ENCODE measurements at regions not wholly inside any gene's neighbourhood (a gene's known extent, or its start where the extent isn't known, plus 50 kb on each side); places are given as distances from the start of the nearest gene placed in this dataset.
A peak's percentile ranks its signal among the peaks of the same experiment; 100 is the strongest.

DNA sequence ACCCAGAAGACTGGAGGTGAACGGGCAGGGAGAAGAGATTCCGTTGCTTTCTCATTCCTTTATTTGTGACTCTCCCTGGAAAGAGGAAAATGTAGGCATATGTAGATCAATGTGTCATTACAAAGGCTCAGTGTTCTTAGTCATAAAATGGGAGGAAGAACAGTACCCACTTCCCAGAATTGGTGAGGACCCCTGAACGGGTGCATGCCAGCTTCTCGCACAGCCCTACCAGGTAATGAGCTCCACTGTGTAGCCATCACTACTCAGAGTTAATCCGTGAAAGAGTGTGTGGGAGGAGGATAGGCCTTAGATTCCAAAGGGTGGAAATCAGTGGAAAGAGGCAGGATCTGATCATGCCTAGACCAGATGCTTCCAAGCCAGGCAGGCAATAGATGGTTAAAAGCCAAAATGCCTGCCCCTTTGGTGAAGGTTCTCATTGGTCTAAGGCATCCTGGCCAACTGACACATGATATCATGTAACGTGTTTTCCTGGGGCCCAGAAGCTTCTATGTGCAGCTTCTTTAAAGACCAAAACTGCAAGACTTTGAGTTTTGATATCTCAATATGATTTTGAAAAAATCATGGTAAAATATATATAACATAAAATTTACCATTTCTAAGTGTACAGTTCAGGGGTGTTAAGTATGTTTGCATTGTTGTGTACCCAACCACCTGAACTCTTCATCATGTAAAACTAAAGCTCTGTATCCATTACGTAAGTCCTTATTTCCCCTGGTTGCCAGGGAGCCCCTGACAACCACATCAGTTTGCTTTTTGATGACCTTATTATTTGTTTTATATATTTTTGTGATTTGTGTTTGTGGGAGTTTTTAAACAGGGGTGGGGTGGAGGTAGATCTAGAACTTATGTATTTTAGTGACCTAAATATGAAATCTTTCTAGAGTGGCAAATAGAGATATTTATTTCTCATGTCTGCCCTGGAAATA is 402.2 kb upstream of the CFAP20DC start:
- FAIRE-seq (no peak), DNase-seq (ENCODE audit: low spot score) (no peak)

DNA sequence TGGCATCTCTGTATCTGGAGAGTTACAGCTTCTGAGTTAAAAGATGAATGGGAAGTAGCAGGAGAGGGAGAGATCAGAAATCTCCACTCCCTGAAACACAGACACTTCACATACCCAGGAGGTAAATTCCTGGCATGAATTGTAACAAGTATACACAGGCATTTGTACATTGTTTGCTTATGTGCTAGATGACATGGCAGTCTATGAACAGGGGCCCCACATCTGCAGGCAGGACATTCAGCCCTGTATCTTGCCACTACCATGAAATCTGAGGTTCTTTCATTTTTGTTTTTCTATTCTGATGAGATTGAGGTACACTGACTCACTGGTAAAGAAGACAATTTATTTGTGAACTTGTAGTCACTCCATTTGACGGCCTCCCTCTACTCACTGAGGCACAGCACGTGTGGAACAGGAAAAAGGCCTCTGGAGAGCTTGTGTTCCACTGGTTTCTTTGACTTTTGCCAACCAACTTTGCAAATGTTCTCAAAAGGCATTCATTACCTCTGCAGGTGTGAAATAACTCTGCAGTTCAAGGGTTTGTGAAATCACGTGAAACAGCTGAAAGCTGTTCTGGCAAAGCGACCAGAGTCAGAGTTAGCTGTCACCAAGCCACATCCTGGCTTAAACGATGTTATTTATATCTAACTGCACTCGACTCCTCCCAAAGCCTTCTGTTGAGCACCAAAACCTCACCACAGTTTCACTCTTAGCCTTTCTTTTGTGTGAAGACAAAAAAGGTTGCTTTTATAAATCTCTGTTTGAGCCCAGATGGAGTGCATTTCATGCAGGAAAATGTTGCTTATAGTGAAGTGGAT is 401.3 kb upstream of the CFAP20DC start:
- FAIRE-seq (no peak), DNase-seq (ENCODE audit: low spot score) (peak; percentile 34)

- no peak for DNase-seq (ENCODE audit: low spot score)
- FAIRE-seq: no peak
These were observed 400.6 kb upstream of the CFAP20DC start for GRCh38 chr3:59450437-59450836.

DNA sequence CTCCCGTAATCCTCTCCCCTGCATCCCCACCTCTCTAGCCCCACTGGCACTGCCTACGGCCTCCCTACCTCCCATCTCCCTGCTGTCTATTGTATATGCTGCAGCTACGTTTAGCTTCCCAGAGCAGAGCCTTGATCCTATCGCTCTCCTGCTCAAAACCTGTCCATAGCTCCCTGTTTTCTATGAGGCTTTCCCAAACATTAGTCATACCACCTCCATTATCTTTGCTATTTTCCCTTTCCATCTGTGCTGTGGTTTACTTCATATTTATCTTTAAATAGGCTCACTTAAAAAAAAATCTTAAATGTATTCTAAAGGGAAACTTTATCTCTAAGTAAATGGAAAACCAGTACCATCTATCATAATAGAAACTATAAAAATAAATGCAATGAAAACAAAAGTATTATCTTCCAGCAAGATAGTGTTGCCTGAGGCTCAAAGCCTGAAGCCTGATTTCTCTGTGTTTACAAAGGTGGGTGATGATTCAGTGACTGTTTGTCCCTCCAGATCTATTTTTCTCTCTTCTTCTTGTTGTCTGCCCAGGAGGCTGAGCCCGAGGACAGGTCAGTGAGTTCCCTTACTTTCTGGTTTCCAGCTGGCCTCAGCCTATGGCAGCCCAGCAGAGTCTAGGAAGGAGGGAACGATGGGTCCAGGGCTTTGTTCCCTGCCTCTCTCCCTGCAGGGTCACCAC is 397.1 kb upstream of the CFAP20DC start:
- FAIRE-seq (no peak), DNase-seq (ENCODE audit: low spot score) (no peak)

DNA sequence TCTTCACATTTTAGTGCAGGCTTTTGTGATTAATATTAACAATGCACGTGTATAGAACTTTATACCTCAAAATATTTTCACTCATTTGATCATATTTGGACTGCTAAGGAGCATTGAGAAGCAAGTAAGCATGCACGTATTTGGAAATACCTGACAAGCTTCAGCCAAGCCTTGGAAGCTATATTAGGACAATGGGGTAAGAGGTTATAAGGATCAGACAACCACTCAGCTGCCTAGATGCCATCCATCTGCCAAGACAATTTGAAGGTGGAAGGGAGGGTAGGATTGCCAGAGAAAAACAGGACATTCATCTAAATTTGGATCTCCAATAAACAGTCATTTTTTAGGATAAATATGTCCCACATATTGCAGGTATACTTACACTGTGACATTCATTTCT is 394.9 kb upstream of the CFAP20DC start:
- DNase-seq (ENCODE audit: low spot score) (no peak), FAIRE-seq (no peak)

DNA sequence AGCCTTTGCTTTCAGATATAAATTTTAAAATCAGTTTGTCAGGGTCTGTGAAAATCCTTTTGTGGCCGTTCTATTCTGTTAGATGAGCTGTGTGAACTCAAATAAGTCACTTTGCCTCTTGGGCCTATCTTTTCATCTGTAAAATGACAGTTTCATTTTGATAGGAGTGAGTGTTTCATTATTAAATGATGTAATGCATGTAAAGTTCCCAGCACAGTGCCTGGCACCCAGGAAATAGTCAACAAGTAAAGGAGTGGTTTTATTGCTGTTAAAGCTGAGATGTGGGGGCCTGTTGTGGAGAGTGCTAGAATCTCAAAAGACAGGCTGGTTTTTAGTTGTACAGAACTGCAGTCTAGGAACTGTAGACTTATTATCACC is 394.5 kb upstream of the CFAP20DC start:
- FAIRE-seq: no peak
- no peak for DNase-seq (ENCODE audit: low spot score)

- no peak for FAIRE-seq
- DNase-seq (ENCODE audit: low spot score): no peak
These were observed 393.9 kb upstream of the CFAP20DC start for GRCh38 chr3:59443618-59444293.

GRCh38 chr3:59442046-59442445 is 392.2 kb upstream of the CFAP20DC start:
- DNase-seq (ENCODE audit: low spot score) (no peak), FAIRE-seq (no peak)

GRCh38 chr3:59440285-59441028 is 390.6 kb upstream of the CFAP20DC start:
- DNase-seq (ENCODE audit: low spot score) (no peak), FAIRE-seq (no peak)

GRCh38 chr3:59438492-59438891 is 388.7 kb upstream of the CFAP20DC start:
- no peak for DNase-seq (ENCODE audit: low spot score)
- no peak for FAIRE-seq

- DNase-seq (ENCODE audit: low spot score): no peak
These were observed 386.5 kb upstream of the CFAP20DC start for GRCh38 chr3:59436164-59436958.

GRCh38 chr3:59433546-59433945 is 383.7 kb upstream of the CFAP20DC start:
- FAIRE-seq: no peak
- no peak for DNase-seq (ENCODE audit: low spot score)

More at GRCh38 chr3:59436164-59436958, 386.5 kb upstream of the CFAP20DC start:
- no peak for FAIRE-seq

DNA sequence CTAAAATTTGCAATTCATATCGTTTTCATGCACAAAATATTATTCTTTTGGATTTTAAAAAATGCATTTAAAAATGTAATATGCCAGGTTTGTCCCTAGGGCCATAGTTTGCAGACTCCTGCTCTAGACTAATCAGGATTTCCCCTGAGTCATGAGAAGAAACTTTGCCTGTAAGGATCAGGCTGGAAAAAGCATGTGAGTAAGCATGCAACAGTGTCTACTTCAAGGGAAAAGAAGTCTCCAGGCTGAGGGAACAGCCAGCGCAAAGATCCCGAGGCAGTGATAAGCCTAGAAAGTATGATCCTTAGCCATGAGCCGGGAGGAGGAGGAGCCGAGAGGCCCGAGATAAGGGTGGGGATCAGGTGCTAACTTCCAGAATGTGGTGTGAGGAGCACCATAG is 382.8 kb upstream of the CFAP20DC start:
- DNase-seq (ENCODE audit: low spot score): no peak

DNA sequence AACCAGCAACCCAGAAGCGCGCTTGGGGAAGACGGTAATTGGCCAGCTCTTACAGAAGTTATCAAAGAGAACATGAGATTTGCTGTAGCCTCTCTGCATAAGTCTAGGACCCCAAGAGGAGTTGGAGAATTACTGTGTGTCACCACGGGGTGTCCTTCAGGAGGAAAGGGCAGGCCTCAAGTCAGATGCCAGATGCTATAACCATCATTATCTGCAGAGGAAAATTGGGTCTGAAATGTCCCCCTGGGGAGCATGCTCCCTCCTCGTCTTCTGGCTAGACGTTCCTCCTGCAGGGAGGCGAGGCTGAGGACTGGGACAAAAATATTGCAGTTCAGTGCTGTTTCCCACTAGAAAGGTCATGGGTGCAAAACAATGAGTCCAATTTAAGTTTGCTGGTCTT is 380.5 kb upstream of the CFAP20DC start:
- DNase-seq (ENCODE audit: low spot score) (no peak), FAIRE-seq (no peak)

More for the DNA sequence above, 382.8 kb upstream of the CFAP20DC start:
- FAIRE-seq: no peak

GRCh38 chr3:59429198-59429597 is 379.4 kb upstream of the CFAP20DC start:
- no peak for FAIRE-seq

DNA sequence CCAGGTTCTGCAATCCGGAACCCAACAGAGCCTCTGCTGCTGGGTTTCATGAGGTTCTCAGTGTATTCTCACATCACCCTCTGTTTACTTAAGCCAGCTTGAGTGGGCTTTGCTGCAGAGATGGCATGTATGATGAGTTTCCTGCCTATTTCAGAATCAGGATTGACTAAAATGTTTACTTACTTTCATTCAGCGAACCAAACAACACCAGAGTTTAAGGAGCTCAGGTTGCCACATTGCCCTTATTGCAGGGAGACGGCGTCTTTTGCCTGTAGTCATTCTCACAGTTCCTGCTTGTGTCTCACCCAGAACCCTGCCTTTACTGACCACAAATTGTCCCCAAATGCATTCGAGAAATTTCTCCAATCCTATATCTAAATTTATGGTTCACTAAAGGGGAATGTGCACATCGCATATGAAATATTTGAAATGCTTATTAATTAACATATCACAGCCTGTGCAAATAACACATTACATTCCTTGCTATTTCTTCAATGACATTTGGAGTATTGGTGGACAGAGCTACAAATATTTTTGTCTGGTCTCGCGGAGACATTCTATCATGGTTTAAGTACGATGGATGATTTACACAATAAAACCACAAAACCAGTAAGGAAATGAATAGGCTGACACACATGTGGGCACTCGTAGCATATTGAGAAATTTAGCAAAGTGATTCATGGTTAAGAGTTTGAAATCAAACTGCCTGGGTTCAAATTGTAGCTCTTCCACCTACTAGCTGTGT is 377.2 kb upstream of the CFAP20DC start:
- peak; percentile 82 for DNase-seq (ENCODE audit: low spot score)
- peak; percentile 89 for FAIRE-seq

More at GRCh38 chr3:59429198-59429597, 379.4 kb upstream of the CFAP20DC start:
- no peak for DNase-seq (ENCODE audit: low spot score)

DNA sequence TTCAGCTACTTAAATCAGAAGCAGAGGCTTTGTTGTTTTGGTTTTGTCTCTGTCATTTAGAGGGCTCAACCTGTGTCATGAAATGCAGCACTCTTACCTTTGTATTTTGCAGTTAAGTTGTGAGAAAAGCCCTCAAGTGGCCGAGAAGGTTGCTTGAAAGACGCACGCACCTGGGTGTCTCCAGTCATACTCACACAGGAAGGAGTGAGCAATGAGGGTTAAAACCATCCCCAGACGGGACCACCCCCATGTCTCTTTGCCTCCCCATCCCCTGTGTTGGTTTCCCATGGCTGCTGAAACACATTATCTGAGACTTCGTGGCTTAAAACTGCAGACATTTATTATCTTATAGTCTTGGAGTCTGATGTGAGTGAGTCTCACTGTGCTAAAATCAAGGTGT is 376.1 kb upstream of the CFAP20DC start:
- DNase-seq (ENCODE audit: low spot score) (no peak), FAIRE-seq (no peak)

GRCh38 chr3:59425371-59425770 is 375.5 kb upstream of the CFAP20DC start:
- FAIRE-seq (no peak), DNase-seq (ENCODE audit: low spot score) (peak; percentile 38)

Measured in RCC 7860 (cell line).